ENCODE measurements at regions not wholly inside any gene's neighbourhood (a gene's known extent, or its start where the extent isn't known, plus 50 kb on each side); places are given as distances from the start of the nearest gene placed in this dataset.

GRCh38 chr10:131681122-131681521, 219.7 kb upstream of the PPP2R2D start:
- no peak for DNase-seq
- no peak for ATAC-seq
- no peak overlapping the region for H3K27ac Mint-ChIP-seq

GRCh38 chr10:131681656-131682055, 219.2 kb upstream of the PPP2R2D start:
- DNase-seq = no peak
- Mint-ChIP-seq H3K4me3 (no peak overlapping the region), H3K27ac (no peak overlapping the region), H3K4me1 (no peaks in the 10 kb centered on the region), H3K27me3 (no peaks in the 10 kb centered on the region), H3K9me3 (no peaks in the 10 kb centered on the region)
- no peak for ATAC-seq

More at GRCh38 chr10:131681122-131681521, 219.7 kb upstream of the PPP2R2D start:
- no peaks in the 10 kb centered on the region for H3K9me3 Mint-ChIP-seq
- H3K4me3 Mint-ChIP-seq = no peak overlapping the region
- no peaks in the 10 kb centered on the region for H3K27me3 Mint-ChIP-seq
- H3K4me1 Mint-ChIP-seq = no peaks in the 10 kb centered on the region

- H3K4me3 Mint-ChIP-seq = no peak overlapping the region
- ATAC-seq (no peak), DNase-seq (no peak)
- no peak overlapping the region for H3K27ac Mint-ChIP-seq
- no peaks in the 10 kb centered on the region for H3K27me3 Mint-ChIP-seq
- no peaks in the 10 kb centered on the region for H3K4me1 Mint-ChIP-seq
- no peaks in the 10 kb centered on the region for H3K9me3 Mint-ChIP-seq
Measured at GRCh38 chr10:131682271-131682962, 218.4 kb upstream of the PPP2R2D start.

GRCh38 chr10:131683281-131683861, 217.4 kb upstream of the PPP2R2D start:
- H3K4me3 Mint-ChIP-seq = no peak overlapping the region
- peak overlapping the region in 1 of 2 donors; percentile 16 for H3K27ac Mint-ChIP-seq
- no peaks in the 10 kb centered on the region for H3K9me3 Mint-ChIP-seq
- DNase-seq = no peak
- H3K27me3 Mint-ChIP-seq = no peaks in the 10 kb centered on the region
- no peaks in the 10 kb centered on the region for H3K4me1 Mint-ChIP-seq
- ATAC-seq = no peak

GRCh38 chr10:131683941-131684340, 216.9 kb upstream of the PPP2R2D start:
- no peak overlapping the region for H3K4me3 Mint-ChIP-seq
- no peaks in the 10 kb centered on the region for H3K9me3 Mint-ChIP-seq
- no peaks in the 10 kb centered on the region for H3K27me3 Mint-ChIP-seq
- H3K27ac Mint-ChIP-seq = no peak overlapping the region
- ATAC-seq (no peak), DNase-seq (no peak)
- no peaks in the 10 kb centered on the region for H3K4me1 Mint-ChIP-seq

GRCh38 chr10:131685007-131685406, 215.8 kb upstream of the PPP2R2D start:
- ATAC-seq (no peak), DNase-seq (no peak)
- Mint-ChIP-seq H3K27me3 (no peaks in the 10 kb centered on the region), H3K9me3 (no peaks in the 10 kb centered on the region), H3K27ac (no peak overlapping the region), H3K4me3 (no peak overlapping the region), H3K4me1 (no peaks in the 10 kb centered on the region)

GRCh38 chr10:131685576-131685975, 215.2 kb upstream of the PPP2R2D start:
- DNase-seq (no peak), ATAC-seq (no peak)
- Mint-ChIP-seq H3K27me3 (no peaks in the 10 kb centered on the region), H3K9me3 (no peaks in the 10 kb centered on the region), H3K27ac (no peak overlapping the region), H3K4me1 (no peaks in the 10 kb centered on the region), H3K4me3 (no peak overlapping the region)

GRCh38 chr10:131686781-131687420, 213.9 kb upstream of the PPP2R2D start:
- H3K27me3 Mint-ChIP-seq = peaks cover 3% of the 10 kb centered on the region
- no peaks in the 10 kb centered on the region for H3K4me1 Mint-ChIP-seq
- no peak overlapping the region for H3K27ac Mint-ChIP-seq
- ATAC-seq (no peak), DNase-seq (no peak)
- no peak overlapping the region for H3K4me3 Mint-ChIP-seq
- H3K9me3 Mint-ChIP-seq = no peaks in the 10 kb centered on the region

GRCh38 chr10:131688304-131688703, 212.5 kb upstream of the PPP2R2D start:
- no peak overlapping the region for H3K27ac Mint-ChIP-seq
- DNase-seq (no peak), ATAC-seq (no peak)
- H3K9me3 Mint-ChIP-seq = no peaks in the 10 kb centered on the region
- no peaks in the 10 kb centered on the region for H3K4me1 Mint-ChIP-seq
- no peak overlapping the region for H3K4me3 Mint-ChIP-seq
- H3K27me3 Mint-ChIP-seq = peaks cover 10% of the 10 kb centered on the region

GRCh38 chr10:131689016-131689415, 211.8 kb upstream of the PPP2R2D start:
- H3K27ac Mint-ChIP-seq = no peak overlapping the region

GRCh38 chr10:131689486-131689885, 211.3 kb upstream of the PPP2R2D start:
- H3K27me3 Mint-ChIP-seq = peaks cover 10% of the 10 kb centered on the region
- no peaks in the 10 kb centered on the region for H3K4me1 Mint-ChIP-seq
- no peak overlapping the region for H3K27ac Mint-ChIP-seq
- H3K4me3 Mint-ChIP-seq = no peak overlapping the region
- ATAC-seq (no peak), DNase-seq (no peak)
- H3K9me3 Mint-ChIP-seq = no peaks in the 10 kb centered on the region

More at GRCh38 chr10:131689016-131689415, 211.8 kb upstream of the PPP2R2D start:
- DNase-seq = no peak
- no peak for ATAC-seq
- Mint-ChIP-seq H3K9me3 (no peaks in the 10 kb centered on the region), H3K4me1 (no peaks in the 10 kb centered on the region), H3K27me3 (peaks cover 10% of the 10 kb centered on the region), H3K4me3 (no peak overlapping the region)

GRCh38 chr10:131689954-131690757, 210.7 kb upstream of the PPP2R2D start:
- H3K4me1 Mint-ChIP-seq = no peaks in the 10 kb centered on the region
- DNase-seq (no peak), ATAC-seq (no peak)
- H3K4me3 Mint-ChIP-seq = no peak overlapping the region
- H3K9me3 Mint-ChIP-seq = no peaks in the 10 kb centered on the region
- H3K27ac Mint-ChIP-seq = peak overlapping the region in 1 of 2 donors; percentile 21
- peaks cover 10% of the 10 kb centered on the region for H3K27me3 Mint-ChIP-seq

GRCh38 chr10:131690805-131691239, 210.0 kb upstream of the PPP2R2D start:
- no peak overlapping the region for H3K4me3 Mint-ChIP-seq
- H3K4me1 Mint-ChIP-seq = no peaks in the 10 kb centered on the region
- peak overlapping the region in 1 of 2 donors; percentile 43 for H3K27ac Mint-ChIP-seq
- ATAC-seq (no peak), DNase-seq (no peak)
- H3K27me3 Mint-ChIP-seq = peaks cover 10% of the 10 kb centered on the region
- no peaks in the 10 kb centered on the region for H3K9me3 Mint-ChIP-seq

GRCh38 chr10:131691481-131692090, 209.2 kb upstream of the PPP2R2D start:
- peaks cover 10% of the 10 kb centered on the region for H3K27me3 Mint-ChIP-seq
- peaks cover 0 to 7% of the 10 kb centered on the region in 2 donors for H3K9me3 Mint-ChIP-seq
- H3K4me3 Mint-ChIP-seq = no peak overlapping the region
- no peak overlapping the region for H3K27ac Mint-ChIP-seq
- ATAC-seq = no peak
- DNase-seq = no peak
- H3K4me1 Mint-ChIP-seq = no peaks in the 10 kb centered on the region

GRCh38 chr10:131692176-131692575, 208.6 kb upstream of the PPP2R2D start:
- DNase-seq (no peak), ATAC-seq (no peak)
- Mint-ChIP-seq H3K27me3 (peaks cover 10% of the 10 kb centered on the region), H3K27ac (peak overlapping the region in 1 of 2 donors; percentile 75), H3K4me1 (no peaks in the 10 kb centered on the region), H3K9me3 (peaks cover 0 to 7% of the 10 kb centered on the region in 2 donors), H3K4me3 (no peak overlapping the region)
